ENCODE measurements at regions not wholly inside any gene's neighbourhood (a gene's known extent, or its start where the extent isn't known, plus 50 kb on each side); places are given as distances from the start of the nearest gene placed in this dataset.

GRCh38 chr10:4596951-4597350, 229.1 kb upstream of the AKR1E2 start:
- no peak overlapping the region for H3K4me3 Mint-ChIP-seq
- H3K23ac ChIP-seq (ENCODE audit: insufficient read length, low read depth, low read length), result no peak overlapping the region
- TF ChIP-seq, protein P1, sequence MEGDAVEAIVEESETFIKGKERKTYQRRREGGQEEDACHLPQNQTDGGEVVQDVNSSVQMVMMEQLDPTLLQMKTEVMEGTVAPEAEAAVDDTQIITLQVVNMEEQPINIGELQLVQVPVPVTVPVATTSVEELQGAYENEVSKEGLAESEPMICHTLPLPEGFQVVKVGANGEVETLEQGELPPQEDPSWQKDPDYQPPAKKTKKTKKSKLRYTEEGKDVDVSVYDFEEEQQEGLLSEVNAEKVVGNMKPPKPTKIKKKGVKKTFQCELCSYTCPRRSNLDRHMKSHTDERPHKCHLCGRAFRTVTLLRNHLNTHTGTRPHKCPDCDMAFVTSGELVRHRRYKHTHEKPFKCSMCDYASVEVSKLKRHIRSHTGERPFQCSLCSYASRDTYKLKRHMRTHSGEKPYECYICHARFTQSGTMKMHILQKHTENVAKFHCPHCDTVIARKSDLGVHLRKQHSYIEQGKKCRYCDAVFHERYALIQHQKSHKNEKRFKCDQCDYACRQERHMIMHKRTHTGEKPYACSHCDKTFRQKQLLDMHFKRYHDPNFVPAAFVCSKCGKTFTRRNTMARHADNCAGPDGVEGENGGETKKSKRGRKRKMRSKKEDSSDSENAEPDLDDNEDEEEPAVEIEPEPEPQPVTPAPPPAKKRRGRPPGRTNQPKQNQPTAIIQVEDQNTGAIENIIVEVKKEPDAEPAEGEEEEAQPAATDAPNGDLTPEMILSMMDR (conservative IDR thresholded peaks at IDR 0.05), result no peak
- no peaks in the 10 kb centered on the region for H3K79me2 ChIP-seq (ENCODE audit: insufficient read depth, low read length)
- H2BK15ac ChIP-seq (ENCODE audit: low read depth, low read length), result no peak overlapping the region
- H2AK5ac ChIP-seq (ENCODE audit: insufficient read length, low read length), result no peak overlapping the region
- H2BK20ac ChIP-seq (ENCODE audit: low read depth, low read length, poor library complexity, severe bottlenecking), result no peak overlapping the region
- H3K27me3 Mint-ChIP-seq (ENCODE audit: low read depth), result no peaks in the 10 kb centered on the region
- H4K20me1 ChIP-seq (ENCODE audit: control insufficient read depth, insufficient read depth, insufficient read length), result no peaks in the 10 kb centered on the region
- no peak overlapping the region for H2BK5ac ChIP-seq (ENCODE audit: insufficient read length, low read length)
- H2BK12ac ChIP-seq (ENCODE audit: insufficient read length, low read depth, low read length), result no peak overlapping the region
- no peak overlapping the region for H2BK120ac ChIP-seq (ENCODE audit: low read depth, low read length, poor library complexity, severe bottlenecking)
- H3T11ph ChIP-seq (ENCODE audit: low read length), result no peak overlapping the region
- H2AFZ ChIP-seq (ENCODE audit: low read length), result no peak overlapping the region
- peaks cover 3 to 5% of the 10 kb centered on the region in 2 experiments; a peak in 3 of 5 replicates for H3K9me3 Mint-ChIP-seq
- no peaks in the 10 kb centered on the region for H3K79me1 ChIP-seq (ENCODE audit: insufficient read depth, low read depth, low read length, poor library complexity, severe bottlenecking)
- no CpG with 5 or more reads among the region's 1 CpG for WGBS (ENCODE audit: extremely low coverage, insufficient read length, low lambda C conversion rate)
- peaks cover 0 to 5% (median 3%) of the 10 kb centered on the region in 3 experiments; a peak in 1 of 7 replicates for H3K36me3 Mint-ChIP-seq (ENCODE audit: insufficient read depth in 1 of 3, low read depth in 3 of 3)
- no peak overlapping the region for H3K18ac ChIP-seq (ENCODE audit: insufficient read length, low read depth, low read length)
- H3K23me2 ChIP-seq (ENCODE audit: insufficient read length, low read depth, low read length, poor library complexity, severe bottlenecking), result no peaks in the 10 kb centered on the region
- H3K9me3 ChIP-seq (ENCODE audit: control insufficient read depth, low read depth, low read length), result no peaks in the 10 kb centered on the region
- no peak overlapping the region for H3K27ac Mint-ChIP-seq
- no peak overlapping the region for H4K91ac ChIP-seq (ENCODE audit: insufficient read length, low read depth, low read length)
- H3K4me1 Mint-ChIP-seq, result no peaks in the 10 kb centered on the region
- no peak overlapping the region for H4K5ac ChIP-seq (ENCODE audit: insufficient read length, low read depth, low read length)
- H4K8ac ChIP-seq (replicated peaks; ENCODE audit: insufficient read length, low read depth, low read length), result no peak overlapping the region
- no peaks in the 10 kb centered on the region for H3K4me1 ChIP-seq (ENCODE audit: insufficient read depth, low read length)
- no peak overlapping the region for H3K27ac ChIP-seq (ENCODE audit: insufficient read length, low read depth, low read length)
- H3K14ac ChIP-seq (ENCODE audit: insufficient read depth, low read length), result no peak overlapping the region
- no peak overlapping the region for H3K56ac ChIP-seq (ENCODE audit: insufficient read length, low read depth, low read length)
- H3K27me3 ChIP-seq (ENCODE audit: insufficient read depth, low read length), result no peaks in the 10 kb centered on the region
- no peak for DNase-seq
- no peak overlapping the region for H3K4me2 ChIP-seq (ENCODE audit: insufficient read depth, insufficient read length, low read length)
- no peak overlapping the region for H3K4ac ChIP-seq (ENCODE audit: low read depth, low read length)
- H3K9ac ChIP-seq (ENCODE audit: extremely low read depth, insufficient read length, low read length), result no peak overlapping the region
